ENCODE measurements at regions not wholly inside any gene's neighbourhood (a gene's known extent, or its start where the extent isn't known, plus 50 kb on each side); places are given as distances from the start of the nearest gene placed in this dataset.

- TF ChIP-seq CTCF (IDR thresholded peaks at IDR 0.05), result no peak
- no peak for DNase-seq (ENCODE audit: extremely low spot score, unreplicated experiment)
- Mint-ChIP-seq H3K4me3 (ENCODE audit: unreplicated experiment) (no peak overlapping the region), H3K27me3 (ENCODE audit: unreplicated experiment) (peaks cover 2% of the 10 kb centered on the region), H3K36me3 (ENCODE audit: unreplicated experiment) (no peaks in the 10 kb centered on the region), H3K9me3 (ENCODE audit: unreplicated experiment) (peaks cover 13% of the 10 kb centered on the region), H3K4me1 (ENCODE audit: unreplicated experiment) (no peaks in the 10 kb centered on the region), H3K27ac (ENCODE audit: unreplicated experiment) (no peak overlapping the region)
Observed at GRCh38 chr5:17443333-17444130, 54.5 kb upstream of the TAF11L2 start.

GRCh38 chr5:17444496-17444895 is 53.5 kb upstream of the TAF11L2 start:
- TF ChIP-seq CTCF (IDR thresholded peaks at IDR 0.05), result no peak
- DNase-seq (ENCODE audit: extremely low spot score, unreplicated experiment), result no peak

GRCh38 chr5:17445185-17445584 is 52.8 kb upstream of the TAF11L2 start:
- Mint-ChIP-seq H3K27me3 (ENCODE audit: unreplicated experiment) (peaks cover 2% of the 10 kb centered on the region), H3K36me3 (ENCODE audit: unreplicated experiment) (no peaks in the 10 kb centered on the region), H3K4me3 (ENCODE audit: unreplicated experiment) (no peak overlapping the region), H3K27ac (ENCODE audit: unreplicated experiment) (no peak overlapping the region), H3K4me1 (ENCODE audit: unreplicated experiment) (no peaks in the 10 kb centered on the region), H3K9me3 (ENCODE audit: unreplicated experiment) (peaks cover 15% of the 10 kb centered on the region)
- no peak for TF ChIP-seq CTCF (IDR thresholded peaks at IDR 0.05)
- DNase-seq (ENCODE audit: extremely low spot score, unreplicated experiment), result no peak

More at GRCh38 chr5:17444496-17444895, 53.5 kb upstream of the TAF11L2 start:
- Mint-ChIP-seq H3K36me3 (ENCODE audit: unreplicated experiment) (no peaks in the 10 kb centered on the region), H3K4me3 (ENCODE audit: unreplicated experiment) (no peak overlapping the region), H3K27ac (ENCODE audit: unreplicated experiment) (no peak overlapping the region), H3K9me3 (ENCODE audit: unreplicated experiment) (peaks cover 18% of the 10 kb centered on the region), H3K4me1 (ENCODE audit: unreplicated experiment) (no peaks in the 10 kb centered on the region), H3K27me3 (ENCODE audit: unreplicated experiment) (peaks cover 2% of the 10 kb centered on the region)
